HG03457 (cell line): ENCODE measurements at regions not wholly inside any gene's neighbourhood (a gene's known extent, or its start where the extent isn't known, plus 50 kb on each side); places are given as distances from the start of the nearest gene placed in this dataset.

Source experiments
- ATAC-seq: cut with Tn5 transposase; IDR thresholded peaks from one replicate; pipeline ENCODE4 v1.9.1; 2021; ENCODE audit warnings: moderate number of reproducible peaks; ENCODE audit not compliant: unreplicated experiment

- no peak for ATAC-seq
Measured at GRCh38 chr18:45467293-45467692, 148.0 kb upstream of the SLC14A2 start.

DNA sequence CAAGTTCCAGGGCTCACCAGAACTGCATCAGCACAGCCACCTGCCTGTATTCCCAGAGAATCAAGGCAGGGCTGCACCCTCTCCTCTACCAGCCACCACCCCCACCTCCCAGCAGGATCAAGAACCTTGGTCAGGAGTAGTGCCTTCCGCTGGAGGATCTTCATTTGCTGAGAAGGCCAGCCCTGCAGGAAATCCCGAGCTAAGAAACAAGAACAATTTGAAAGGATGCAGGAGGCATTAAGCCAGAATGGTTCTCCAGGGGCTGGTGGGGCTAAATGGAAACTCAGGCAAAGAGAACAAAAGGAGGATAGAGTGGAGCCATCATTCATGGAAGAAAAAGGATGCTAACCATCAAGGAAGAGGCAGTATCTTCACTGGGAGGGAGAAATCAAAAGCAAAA is 147.3 kb upstream of the SLC14A2 start:
- ATAC-seq: no peak

DNA sequence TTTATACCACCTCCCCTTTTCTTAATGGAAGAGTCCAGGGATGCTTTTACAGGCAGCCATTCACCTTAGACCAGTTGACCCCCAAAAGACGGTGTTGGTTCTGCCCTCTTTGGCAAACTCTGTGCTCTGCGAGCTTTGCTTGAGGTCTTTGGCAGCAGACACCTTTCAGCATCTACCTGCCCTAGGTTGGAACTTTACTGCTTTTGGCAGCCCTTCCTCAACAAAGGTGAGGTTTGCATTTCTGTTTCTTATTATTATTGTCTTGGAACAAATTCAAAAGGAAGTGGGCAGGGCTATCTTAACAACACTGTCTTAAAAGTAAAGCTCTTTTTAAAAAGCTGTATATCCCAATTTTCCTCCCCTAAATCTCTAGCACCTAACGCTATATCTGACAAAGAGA is 136.4 kb upstream of the SLC14A2 start:
- no peak for ATAC-seq

- no peak for ATAC-seq
Measured at GRCh38 chr18:45480219-45481015, 134.9 kb upstream of the SLC14A2 start.

DNA sequence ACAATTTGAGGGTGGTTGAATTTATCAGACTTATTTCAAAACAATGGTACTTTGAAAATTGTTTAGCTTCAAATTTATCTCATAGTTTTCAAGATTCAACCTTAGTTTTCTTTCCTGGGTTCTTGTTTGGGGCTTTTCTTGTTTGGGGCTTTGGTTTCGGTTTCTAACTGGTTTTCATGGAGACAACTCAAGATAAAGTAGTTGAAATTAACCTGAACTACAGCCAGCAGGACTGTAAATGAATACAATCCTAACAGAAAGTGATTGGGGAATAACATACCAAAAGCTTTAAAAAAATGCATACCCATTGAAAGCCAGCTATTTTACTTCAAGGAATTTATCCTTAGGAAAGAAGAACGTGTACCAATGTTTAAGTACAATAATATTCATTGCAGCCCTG is 133.5 kb upstream of the SLC14A2 start:
- no peak for ATAC-seq

DNA sequence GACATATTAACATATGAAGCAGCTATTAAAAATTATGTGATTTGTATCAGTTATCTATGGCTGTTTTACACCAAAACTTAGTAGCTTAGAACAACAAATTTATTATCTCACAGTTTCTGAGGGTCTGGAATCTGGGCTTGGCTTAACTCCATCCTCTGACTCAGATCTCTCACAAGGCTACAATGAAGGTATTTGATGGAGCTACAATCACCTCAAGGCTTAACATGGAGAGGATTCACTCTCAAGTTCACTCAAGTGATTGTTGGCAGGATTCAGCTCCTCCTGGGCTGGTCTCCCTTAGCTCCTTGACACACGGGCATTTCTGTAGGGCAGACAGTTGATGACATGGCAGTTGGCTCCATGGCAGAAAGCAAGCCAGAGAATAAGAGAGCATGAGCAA is 133.0 kb upstream of the SLC14A2 start:
- ATAC-seq: no peak

- ATAC-seq: no peak
Measured at GRCh38 chr18:45487581-45487980, 127.7 kb upstream of the SLC14A2 start.

- ATAC-seq: no peak
Measured at GRCh38 chr18:45488645-45489044, 126.6 kb upstream of the SLC14A2 start.

- no peak for ATAC-seq
Measured at GRCh38 chr18:45493830-45494229, 121.4 kb upstream of the SLC14A2 start.

DNA sequence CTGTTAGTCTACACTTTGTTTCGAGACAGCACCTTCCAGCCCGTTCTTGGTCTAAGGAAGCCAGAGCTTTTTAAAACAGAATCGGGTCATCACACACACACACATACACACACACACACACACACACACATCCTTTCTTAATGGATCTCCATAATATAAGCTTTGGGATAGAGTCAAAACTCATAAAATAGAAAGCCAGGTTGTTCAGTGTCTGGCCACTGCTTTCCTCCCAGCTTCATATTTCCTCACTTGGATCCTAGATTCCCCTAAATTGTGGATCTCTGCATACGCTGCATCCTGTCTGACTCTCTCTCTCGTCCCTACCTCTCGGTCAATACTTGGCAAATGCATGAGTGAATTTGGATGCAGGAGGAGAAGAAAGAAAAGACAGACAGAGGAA is 120.5 kb upstream of the SLC14A2 start:
- ATAC-seq: no peak

DNA sequence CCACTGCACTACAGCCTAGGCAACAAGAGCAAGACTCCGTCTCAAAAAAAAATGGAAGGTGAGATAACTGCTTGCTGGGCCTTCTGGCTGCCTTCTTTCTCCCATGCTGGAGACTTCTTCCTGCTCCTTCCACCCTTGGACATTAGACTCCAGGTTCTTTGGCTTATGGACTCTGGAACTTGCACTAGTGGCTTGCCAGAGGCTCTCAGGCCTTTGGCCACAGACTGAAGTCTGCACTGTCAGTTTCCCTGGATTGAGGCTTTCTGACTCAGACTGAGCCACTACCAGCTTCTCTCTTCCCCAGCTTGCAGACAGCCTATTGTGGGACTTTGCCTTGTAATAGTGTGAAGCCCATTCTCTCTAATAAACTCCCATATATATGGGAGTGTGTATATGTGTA is 118.5 kb upstream of the SLC14A2 start:
- ATAC-seq: no peak

GRCh38 chr18:45497595-45498286 is 117.5 kb upstream of the SLC14A2 start:
- no peak for ATAC-seq

GRCh38 chr18:45498287-45498658 is 117.0 kb upstream of the SLC14A2 start:
- no peak for ATAC-seq

DNA sequence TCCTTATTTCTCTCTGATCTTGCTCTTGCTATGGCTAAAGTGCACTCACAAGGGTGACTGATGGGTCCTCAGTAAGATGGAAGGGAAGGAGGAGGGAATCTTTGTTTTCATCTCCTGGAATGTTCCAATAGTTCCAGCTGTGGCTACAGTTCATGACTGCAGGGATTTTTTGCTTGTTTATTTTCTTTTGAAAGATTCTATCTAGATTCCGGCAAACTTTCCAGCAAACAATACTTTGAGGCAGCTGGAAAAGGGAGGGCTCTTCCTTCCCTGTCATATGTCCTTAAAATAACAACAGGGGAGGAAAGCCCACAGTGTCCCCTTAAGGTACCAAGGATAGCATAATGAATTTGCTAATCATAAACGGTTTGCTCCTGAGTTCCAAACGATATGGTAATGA is 111.3 kb upstream of the SLC14A2 start:
- no peak for ATAC-seq

- ATAC-seq: no peak
Measured at GRCh38 chr18:45505497-45506206, 109.6 kb upstream of the SLC14A2 start.

GRCh38 chr18:45506951-45507350 is 108.3 kb upstream of the SLC14A2 start:
- no peak for ATAC-seq

DNA sequence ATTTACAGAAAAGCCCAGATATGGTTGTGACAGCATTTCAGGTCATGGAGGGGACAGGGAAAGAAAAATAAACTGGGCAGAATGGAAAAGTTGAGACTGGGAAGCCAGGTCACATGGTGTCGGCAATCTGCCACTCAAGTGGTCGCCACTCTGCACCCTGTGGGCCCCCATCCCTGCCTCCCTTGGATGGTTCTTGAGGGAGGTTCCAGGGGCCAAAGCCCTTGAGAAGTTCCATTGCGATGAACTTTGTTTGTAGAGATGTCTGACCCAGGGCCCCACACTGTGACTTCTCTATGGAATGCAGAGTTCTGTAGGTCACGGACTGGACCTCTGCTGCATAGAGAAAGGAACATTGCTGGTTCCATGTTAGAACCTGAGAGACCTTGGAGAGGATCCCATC is 105.7 kb upstream of the SLC14A2 start:
- no peak for ATAC-seq

DNA sequence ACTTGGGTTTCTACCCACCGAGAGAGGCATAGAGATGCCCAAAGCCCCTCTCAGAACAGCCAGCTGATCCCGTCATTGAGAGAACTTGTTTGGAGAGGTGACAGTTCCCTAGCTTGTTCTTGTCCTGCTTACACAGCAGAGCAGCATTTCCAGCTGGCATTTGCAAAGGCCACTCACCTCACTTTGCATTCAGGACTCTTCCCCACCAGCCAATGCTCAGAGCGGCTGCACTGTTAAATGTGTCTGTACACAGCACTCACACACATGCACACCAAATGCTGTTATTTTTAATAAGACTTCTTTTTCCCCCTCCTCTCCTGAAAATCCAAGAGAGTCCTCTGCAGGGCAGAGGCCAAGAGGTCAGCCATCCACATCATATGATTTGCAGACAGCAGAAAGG is 104.6 kb upstream of the SLC14A2 start:
- ATAC-seq: no peak

DNA sequence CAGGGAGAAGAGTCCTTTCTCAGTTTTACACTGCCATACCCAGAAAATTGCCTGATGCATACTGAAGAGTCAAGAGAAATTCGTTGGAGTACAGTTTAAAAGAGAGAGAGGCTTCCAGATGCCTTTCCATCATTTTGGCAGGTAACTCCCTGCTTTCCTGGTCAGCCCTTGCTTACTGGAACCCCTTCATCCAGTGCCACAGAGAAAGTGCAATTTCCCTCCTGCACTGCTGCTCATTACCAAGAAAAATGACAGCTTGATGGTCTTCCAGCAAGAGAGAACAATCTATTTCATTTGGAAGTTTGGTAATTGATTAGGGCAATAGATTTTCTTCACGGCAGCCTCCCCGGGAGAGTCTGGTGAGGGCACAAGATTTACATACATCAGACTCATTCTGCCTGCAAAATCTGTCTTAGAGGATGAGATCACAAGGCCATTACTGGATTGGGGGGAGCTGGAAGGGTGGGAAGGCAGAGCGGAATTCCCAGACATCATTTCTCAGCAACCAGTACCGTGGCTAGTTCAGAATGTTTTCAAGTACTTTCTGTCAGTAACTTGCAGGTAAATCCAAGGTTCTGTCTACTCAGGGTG is 102.8 kb upstream of the SLC14A2 start:
- ATAC-seq: no peak

GRCh38 chr18:45517181-45517741 is 98.0 kb upstream of the SLC14A2 start:
- ATAC-seq: no peak
